Fibroblast of peridontal ligament (primary cell): ENCODE measurements at regions not wholly inside any gene's neighbourhood (a gene's known extent, or its start where the extent isn't known, plus 50 kb on each side); places are given as distances from the start of the nearest gene placed in this dataset.
"Not testable (repeated sequence)": the region's sequence is repeated elsewhere in the genome, so short reads cannot be mapped to it uniquely, and the experiment has no call there.

Experiments used
- DNase-seq: peaks from one replicate; pipeline ENCODE4 v3.0.0-alpha.2; 2010; ENCODE audit errors: extremely low read depth

DNA sequence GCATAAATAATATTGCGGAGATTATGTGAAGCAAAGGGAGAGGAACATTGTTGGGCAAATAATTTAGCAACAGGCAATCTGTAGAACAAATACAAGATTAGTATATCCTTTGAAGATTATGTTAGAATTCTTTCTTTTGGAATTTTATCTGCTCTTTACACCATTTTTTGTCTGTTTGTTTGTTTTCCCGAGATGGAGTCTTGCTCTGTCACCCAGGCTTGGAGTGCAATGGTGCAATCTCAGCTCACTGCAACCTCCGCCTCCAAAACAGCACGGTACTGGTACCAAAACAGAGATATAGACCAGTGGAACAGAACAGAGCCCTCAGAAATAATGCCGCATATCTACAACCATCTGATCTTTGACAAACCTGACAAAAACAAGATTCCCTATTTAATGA is 250.3 kb downstream of the FSIP2 start:
- DNase-seq, result not testable (repeated sequence)

DNA sequence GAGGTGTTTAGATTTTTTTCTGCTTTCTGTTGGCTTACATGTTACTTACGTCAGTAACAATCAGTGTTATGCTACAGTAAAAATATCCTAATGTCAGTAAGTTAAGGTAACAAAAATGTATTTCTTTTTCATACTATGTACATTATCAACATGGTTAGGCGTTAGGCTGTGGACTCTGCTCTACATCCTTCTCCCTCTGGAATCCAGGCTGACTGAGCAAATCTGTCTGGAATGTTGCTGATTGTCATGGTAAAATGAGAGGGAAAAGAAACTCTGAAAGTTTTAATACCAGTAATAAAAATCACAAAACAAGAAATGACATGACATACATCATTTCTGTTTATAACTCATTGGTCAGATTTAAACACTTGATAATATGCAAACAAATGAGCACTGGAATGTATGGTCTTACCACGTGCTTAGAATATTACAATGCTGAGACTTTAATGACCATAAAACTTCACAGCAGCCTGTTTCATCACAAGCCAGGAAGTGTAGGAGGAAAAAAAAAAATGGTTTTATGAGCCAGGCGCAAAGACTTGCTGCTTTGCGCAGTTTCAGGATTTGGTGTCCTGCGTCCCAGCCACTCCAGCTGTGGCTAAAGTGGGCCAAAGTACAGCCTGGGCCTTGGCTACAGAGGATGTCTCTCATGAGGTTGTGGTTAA is 252.4 kb downstream of the FSIP2 start:
- peak; percentile 3 for DNase-seq

DNA sequence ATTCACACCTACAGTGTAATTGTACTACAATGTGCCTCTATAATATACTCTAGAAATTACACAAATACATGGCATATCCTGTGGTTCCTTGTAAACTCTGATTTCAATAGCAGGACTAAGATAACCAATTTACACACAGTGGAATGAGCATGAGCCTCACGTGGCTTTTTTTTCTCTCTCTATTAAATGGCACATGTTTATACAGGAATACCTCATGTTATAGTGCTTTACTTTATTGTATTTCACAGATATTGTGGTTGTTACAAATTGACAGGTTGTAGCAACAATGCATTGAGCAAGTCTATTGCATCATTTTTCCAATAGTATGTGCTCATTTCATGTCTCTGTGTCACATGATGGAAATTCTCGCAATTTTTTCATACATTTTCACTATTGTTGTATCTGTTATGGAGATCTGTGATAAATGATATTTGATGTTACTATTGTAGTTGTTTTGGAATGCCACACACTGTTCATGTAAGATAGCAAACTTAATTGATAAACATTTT is 260.0 kb downstream of the FSIP2 start:
- no peak for DNase-seq

- no peak for DNase-seq
These were observed 270.7 kb downstream of the FSIP2 start for GRCh38 chr2:186009341-186009740.

- DNase-seq, result no peak
These were observed 278.7 kb downstream of the FSIP2 start for GRCh38 chr2:186017278-186017677.

DNA sequence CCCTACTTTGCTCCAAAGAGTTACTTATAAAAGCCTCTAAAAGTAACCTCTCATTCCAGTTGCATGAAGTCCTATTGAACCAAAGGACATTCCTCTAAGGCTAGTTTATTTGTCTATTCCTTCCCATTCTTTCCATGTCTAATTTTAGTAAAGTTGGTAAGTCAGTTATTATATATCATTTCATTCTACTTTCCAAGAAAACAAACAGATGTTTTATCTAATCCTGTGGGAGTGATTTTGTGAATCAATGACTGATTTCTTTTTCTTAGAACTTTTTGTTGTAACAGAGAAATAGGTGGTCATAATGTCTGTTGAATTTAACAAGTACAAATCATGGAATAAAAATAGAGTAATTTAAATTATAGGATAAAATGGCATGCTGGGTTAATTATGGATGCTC is 286.3 kb downstream of the FSIP2 start:
- no peak for DNase-seq

- DNase-seq, result no peak
These were observed 289.3 kb downstream of the FSIP2 start for GRCh38 chr2:186027922-186028321.

- DNase-seq, result no peak
These were observed 292.6 kb downstream of the FSIP2 start for GRCh38 chr2:186031229-186031628.

- DNase-seq, result no peak
These were observed 293.6 kb downstream of the FSIP2 start for GRCh38 chr2:186032102-186032738.

DNA sequence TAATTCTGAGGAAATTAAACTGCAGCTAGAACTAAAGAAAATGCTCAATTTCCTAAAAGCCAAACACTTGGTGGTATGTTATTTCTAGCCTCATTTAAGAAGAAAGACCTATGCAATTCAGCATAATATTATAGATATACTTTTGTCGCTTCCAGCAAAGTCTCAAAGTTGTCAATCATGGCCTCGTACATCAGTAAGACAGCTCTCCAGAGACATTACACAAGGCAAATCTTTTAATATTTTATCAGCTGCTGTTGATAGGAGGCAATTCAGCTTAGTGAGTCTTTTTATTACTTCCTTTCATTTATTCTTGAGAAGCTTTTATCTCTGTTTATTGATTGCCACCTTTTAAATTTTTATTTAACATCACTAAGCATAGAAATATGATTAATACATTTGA is 294.3 kb downstream of the FSIP2 start:
- no peak for DNase-seq

DNA sequence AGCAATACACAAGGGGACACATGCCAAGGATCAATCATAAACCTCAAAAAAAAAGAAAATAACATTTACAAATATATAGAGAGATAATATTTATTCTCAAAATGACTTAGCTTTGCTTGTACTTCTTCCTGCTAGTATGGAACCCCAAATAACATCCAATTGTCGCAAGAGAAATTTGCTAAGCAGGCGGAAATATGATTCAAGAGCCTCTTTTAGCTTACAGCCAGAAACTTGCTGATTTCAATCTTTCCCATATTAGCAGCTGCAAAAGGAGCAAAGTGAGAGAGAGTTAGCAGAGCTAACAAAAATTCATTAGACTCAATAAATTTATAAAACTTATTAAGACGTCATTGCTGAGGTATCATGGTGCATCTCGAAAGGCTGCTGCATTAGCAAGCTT is 294.9 kb downstream of the FSIP2 start:
- no peak for DNase-seq

GRCh38 chr2:186036862-186037449 is 298.4 kb downstream of the FSIP2 start:
- no peak for DNase-seq

DNA sequence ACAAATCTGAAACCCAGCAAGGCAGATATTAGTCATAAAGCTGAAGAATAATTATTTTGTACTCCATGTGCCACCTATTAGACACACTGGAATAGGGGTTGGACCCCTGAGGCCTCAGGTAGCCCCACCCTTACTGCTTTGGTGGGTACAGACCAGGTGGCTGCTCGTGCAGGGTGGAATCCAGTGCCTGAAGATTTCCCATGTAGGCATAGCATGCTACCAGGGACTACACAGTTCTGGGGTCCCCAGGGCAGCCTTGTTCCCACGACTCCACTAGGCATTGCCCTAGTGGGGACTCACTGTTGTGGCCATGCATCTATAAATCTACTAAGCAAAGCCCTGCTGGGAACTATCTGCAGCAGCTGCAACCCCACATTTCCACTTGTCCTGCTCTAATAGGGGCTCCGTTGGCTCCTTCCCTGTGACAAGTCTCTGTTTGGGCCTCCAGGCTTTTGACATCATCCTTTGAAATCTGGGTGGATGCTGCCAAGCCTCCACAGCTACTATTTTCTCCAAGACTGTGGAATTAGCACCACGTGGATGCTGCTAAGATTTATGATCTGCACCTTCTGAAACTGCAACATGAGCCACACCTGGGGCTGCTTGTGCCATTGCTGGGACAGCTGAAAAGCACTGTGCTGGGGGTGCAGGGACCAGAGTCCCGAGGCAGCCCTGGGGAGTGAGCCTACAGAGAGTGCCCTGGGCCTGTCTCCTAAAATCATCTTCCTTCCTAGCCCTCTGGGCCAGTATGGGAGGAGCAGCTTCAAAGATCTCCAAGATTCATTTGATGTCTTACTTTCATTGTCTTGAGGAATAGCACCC is 303.8 kb downstream of the FSIP2 start:
- no peak for DNase-seq

DNA sequence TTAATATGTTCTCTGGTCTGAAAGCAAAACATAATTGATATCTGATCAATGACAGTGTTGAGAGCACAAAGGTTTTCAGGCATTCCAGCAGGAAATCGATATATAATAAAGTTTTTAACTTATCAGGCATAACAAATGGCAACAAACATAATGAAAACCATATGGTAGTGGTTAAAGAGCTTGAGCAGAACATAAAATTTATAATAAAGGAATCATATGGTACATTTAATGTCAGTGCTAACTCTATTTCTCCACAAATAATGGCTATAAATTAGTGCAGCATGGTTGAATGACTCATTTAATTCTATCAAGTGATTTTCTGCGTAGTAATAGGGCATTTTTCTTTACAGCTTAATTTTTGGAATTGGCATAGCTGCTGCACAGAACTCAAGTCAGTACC is 306.2 kb downstream of the FSIP2 start:
- peak; percentile 12 for DNase-seq

GRCh38 chr2:186052930-186053329 is 314.3 kb downstream of the FSIP2 start:
- no peak for DNase-seq

DNA sequence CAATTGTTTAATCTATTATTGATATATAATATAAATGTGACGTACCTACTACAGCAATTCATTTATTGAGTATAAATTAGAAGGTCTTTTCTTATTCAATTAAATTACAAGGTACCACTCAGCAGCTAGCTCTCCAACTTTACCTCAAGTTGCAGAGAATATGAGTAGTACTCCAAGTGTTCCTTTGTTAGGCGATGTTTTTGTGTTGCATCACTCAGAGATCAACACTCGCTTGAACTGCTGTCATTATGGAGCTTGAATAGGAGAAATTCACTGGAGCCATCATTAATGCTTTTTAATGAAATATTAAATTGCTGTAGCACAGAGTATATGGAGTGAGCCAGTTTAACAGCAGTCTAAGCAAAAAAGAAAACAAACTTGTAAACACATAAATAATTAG is 320.0 kb downstream of the FSIP2 start:
- no peak for DNase-seq

GRCh38 chr2:186059096-186059495 is 320.5 kb downstream of the FSIP2 start:
- peak; percentile 34 for DNase-seq

DNA sequence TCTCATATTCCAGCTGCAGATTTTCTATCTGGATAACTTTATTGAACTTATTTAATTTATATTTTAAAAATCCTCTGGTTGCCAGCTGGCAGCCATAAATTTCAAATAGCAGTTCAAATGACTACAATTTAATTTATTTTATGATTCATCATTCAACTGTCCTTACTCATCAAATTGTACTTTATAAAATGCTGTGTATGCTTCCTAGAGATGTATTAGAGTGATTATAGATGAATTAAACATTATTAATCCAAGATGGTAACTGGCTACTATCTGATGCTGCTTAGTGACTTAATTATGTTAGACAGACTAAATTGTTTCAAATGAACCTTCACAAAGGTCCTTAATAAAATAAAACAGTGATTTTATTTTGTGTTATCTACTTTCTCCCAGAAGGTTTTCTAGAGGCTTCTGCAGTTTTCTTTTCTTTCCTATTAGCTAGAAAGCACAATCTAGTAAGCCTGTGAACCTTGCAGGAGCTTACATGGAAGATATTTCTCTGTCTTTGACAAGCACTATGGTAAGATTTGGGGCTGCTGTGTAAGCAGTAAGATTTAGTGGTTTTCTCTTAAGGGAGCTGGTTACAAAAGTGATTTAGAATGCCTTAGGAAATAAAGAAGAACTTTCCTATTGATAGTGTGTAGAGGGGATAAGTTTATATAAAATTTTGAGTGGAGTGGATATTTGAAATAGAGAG is 322.3 kb downstream of the FSIP2 start:
- no peak for DNase-seq

DNA sequence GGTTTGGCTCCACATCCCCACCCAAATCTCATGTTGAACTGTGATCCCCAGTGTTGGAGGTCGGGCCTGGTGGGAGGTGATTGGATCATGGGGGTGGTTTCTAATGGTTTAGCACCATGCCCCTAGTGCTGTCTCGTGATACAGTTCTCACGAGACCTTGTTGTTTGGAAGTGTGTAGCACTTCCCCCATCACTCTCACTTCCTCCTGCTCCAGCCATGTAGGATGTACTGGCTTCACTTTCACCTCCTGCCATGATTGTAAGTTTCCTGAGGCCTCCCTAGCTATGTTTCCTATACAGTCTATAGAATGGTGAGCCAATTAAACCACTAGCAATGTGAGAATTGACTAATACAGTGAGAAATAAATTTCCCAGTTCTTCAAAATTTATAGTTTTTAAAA is 325.9 kb downstream of the FSIP2 start:
- DNase-seq, result no peak

DNA sequence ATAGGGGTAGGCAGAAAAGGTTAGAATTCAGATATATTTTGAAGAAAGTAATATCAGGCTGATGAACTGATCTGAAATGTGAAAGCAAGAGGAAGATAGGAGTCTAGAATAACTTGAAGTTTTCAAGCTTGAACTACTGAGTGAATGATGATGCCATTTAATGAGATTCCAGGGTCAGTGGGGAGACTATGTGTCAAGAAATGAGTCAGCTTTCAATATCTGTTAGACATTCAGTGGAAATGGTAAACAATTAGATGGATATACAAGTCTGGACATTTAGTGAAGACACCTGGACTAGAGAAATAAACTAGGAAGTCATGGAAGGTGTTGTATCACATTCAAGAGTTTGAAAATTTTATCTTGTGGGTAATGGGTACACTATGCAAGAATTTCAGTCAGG is 326.9 kb downstream of the FSIP2 start:
- DNase-seq, result no peak

- DNase-seq, result peak; percentile 17
These were observed 329.7 kb downstream of the FSIP2 start for GRCh38 chr2:186068139-186068801.
